PC-3 (cell line): ENCODE measurements at regions not wholly inside any gene's neighbourhood (a gene's known extent, or its start where the extent isn't known, plus 50 kb on each side); places are given as distances from the start of the nearest gene placed in this dataset.
A peak's percentile ranks its signal among the peaks of the same experiment; 100 is the strongest.

ENCODE experiments used
- ATAC-seq: fragments of 200-7000 bp; cut with Tn5 transposase; 2 replicates; pipeline ENCODE4 v1.9.1; 2020; ENCODE audit warnings: mild to moderate bottlenecking, moderate library complexity
- BruUV-seq: library from RNA; stranded (reverse); fragments of 400-500 nt; replicated peaks from 2 replicates; lab custom pipeline; 2021; lab: Mats Ljungman, UMichigan
- CTCF ChIA-PET: fragments of 300-600 bp; sonication (Branson Sonifier 250); formaldehyde crosslinking; loops from one replicate; lab custom pipeline; 2022; ENCODE audit warnings: antibody characterized with exemption; lab: Charles Lee
- POLR2A ChIA-PET: fragments of 300-600 bp; sonication (Branson Sonifier 250); formaldehyde crosslinking; loops from one replicate; lab custom pipeline; 2022; ENCODE audit warnings: antibody characterized with exemption; ENCODE audit not compliant: unreplicated experiment; lab: Charles Lee
- DNase-seq: peaks from one replicate; pipeline ENCODE4 v3.0.0-alpha.2; 2015
- H2AFZ ChIP-seq: fragments of 300-600 bp; sonication (generic); 2 replicates; pipeline ENCODE4 v1.6.0; 2016; ENCODE audit warnings: antibody characterized with exemption, low read length
- H3F3A ChIP-seq: fragments of 300-600 bp; sonication (generic); one replicate; pipeline ENCODE4 v1.6.0; 2017; ENCODE audit warnings: antibody characterized with exemption, low read length, control low read depth, mild to moderate bottlenecking; ENCODE audit not compliant: unreplicated experiment
- H3K27ac ChIP-seq: fragments of 300-600 bp; sonication (generic); 2 replicates; pipeline ENCODE4 v1.5.1; 2016; ENCODE audit warnings: mild to moderate bottlenecking, low read length
- H3K27me3 ChIP-seq: fragments of 300-600 bp; sonication (generic); 2 replicates; pipeline ENCODE4 v1.6.1; 2016; ENCODE audit warnings: low read length, mixed read lengths
- H3K36me3 ChIP-seq: fragments of 300-600 bp; sonication (generic); 2 replicates; pipeline ENCODE4 v1.6.1; 2016; ENCODE audit warnings: low read depth, mixed run types, low read length, mixed read lengths
- H3K4me1 ChIP-seq: fragments of 300-600 bp; sonication (generic); 2 replicates; pipeline ENCODE4 v1.5.1; 2016; ENCODE audit warnings: low read length; ENCODE audit not compliant: insufficient read depth
- H3K4me2 ChIP-seq: fragments of 300-600 bp; sonication (generic); 2 replicates; pipeline ENCODE4 v1.6.0; 2016; ENCODE audit warnings: low read length
- H3K4me3 ChIP-seq: fragments of 300-600 bp; sonication (generic); 2 replicates; pipeline ENCODE4 v1.5.1; 2016; ENCODE audit warnings: mild to moderate bottlenecking, low read length, mixed read lengths
- H3K79me2 ChIP-seq: fragments of 300-600 bp; sonication (generic); 2 replicates; pipeline ENCODE4 v1.6.1; 2017; ENCODE audit warnings: low read length, mixed read lengths
- H3K9ac ChIP-seq: fragments of 300-600 bp; sonication (generic); 2 replicates; pipeline ENCODE4 v1.6.0; 2016; ENCODE audit warnings: mild to moderate bottlenecking, low read length
- H3K9me2 ChIP-seq: fragments of 300-600 bp; sonication (generic); replicated peaks from 2 replicates; pipeline ENCODE4 v1.6.1; 2016; ENCODE audit warnings: mixed run types, low read length, mixed read lengths
- H3K9me3 ChIP-seq: fragments of 300-600 bp; sonication (generic); 2 replicates; pipeline ENCODE4 v1.6.1; 2016; ENCODE audit warnings: low read length, mixed read lengths
- H4K20me1 ChIP-seq: fragments of 300-600 bp; sonication (generic); 2 replicates; pipeline ENCODE4 v1.6.1; 2016; ENCODE audit warnings: low read length, mixed read lengths
- EZH2 ChIP-seq: fragments of 300-600 bp; sonication (generic); IDR thresholded peaks from one replicate; pipeline ENCODE4 v1.6.1; 2017; ENCODE audit warnings: antibody characterized with exemption, mild to moderate bottlenecking, low read length; ENCODE audit not compliant: unreplicated experiment
- EZH2phosphoT487 ChIP-seq: fragments of 300-600 bp; sonication (generic); IDR thresholded peaks from 2 replicates; pipeline ENCODE4 v1.6.1; 2018; ENCODE audit warnings: mild to moderate bottlenecking, antibody characterized with exemption, low read length, borderline replicate concordance
- intact Hi-C: fragments of 100-400 bp; cut with micrococcal nuclease; formaldehyde crosslinking; loops from 2 replicates; pipeline ENCODE4 v1.9.0; 2023
- TF ChIP-seq, protein P1 (sequence below): fragments of 300-600 bp; sonication (generic); conservative IDR thresholded peaks from 2 replicates; pipeline ENCODE4 v1.5.1; 2017; ENCODE audit warnings: antibody characterized with exemption, low read depth, mild to moderate bottlenecking, low read length

DNA sequence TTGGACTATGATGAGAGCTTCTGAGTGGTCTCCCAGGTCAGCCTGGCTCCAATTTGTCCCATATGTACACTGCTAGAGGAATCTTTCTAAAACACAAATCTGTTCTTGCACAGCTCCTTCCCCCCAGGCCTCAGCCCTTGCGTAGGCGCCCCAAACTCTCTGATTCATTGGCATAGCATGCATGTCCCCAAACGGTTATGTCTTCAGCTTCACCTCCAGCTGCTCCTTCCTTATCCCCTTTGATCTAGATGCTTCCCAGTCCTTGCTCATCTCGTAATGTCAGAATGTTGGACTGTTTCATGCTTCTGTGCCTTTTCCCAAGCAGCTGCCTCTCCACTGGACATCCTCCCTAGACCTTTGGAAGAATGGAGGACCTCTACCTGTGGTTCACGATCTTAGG is 60.1 kb upstream of the BASP1 start:
- H3K79me2 ChIP-seq, result no peaks in the 10 kb centered on the region
- H3K4me1 ChIP-seq, result peaks cover 30% of the 10 kb centered on the region
- no peaks in the 10 kb centered on the region for H3K36me3 ChIP-seq
- TF ChIP-seq EZH2phosphoT487 (no peak), EZH2 (no peak)
- TF ChIP-seq, protein P1, sequence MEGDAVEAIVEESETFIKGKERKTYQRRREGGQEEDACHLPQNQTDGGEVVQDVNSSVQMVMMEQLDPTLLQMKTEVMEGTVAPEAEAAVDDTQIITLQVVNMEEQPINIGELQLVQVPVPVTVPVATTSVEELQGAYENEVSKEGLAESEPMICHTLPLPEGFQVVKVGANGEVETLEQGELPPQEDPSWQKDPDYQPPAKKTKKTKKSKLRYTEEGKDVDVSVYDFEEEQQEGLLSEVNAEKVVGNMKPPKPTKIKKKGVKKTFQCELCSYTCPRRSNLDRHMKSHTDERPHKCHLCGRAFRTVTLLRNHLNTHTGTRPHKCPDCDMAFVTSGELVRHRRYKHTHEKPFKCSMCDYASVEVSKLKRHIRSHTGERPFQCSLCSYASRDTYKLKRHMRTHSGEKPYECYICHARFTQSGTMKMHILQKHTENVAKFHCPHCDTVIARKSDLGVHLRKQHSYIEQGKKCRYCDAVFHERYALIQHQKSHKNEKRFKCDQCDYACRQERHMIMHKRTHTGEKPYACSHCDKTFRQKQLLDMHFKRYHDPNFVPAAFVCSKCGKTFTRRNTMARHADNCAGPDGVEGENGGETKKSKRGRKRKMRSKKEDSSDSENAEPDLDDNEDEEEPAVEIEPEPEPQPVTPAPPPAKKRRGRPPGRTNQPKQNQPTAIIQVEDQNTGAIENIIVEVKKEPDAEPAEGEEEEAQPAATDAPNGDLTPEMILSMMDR, result no peak
- ATAC-seq (no peak), DNase-seq (no peak)
- POLR2A ChIA-PET, result no interaction called here
- no TSS peak for BruUV-seq
- no peaks in the 10 kb centered on the region for H3K9me3 ChIP-seq
- intact Hi-C loops, result no loop called here
- CTCF ChIA-PET, result interaction anchor here (0.5 kb wide), 1 partner anchor 90 kb away, joined by 5 read pairs; no protein-coding TSS in a partner anchor
- no peak overlapping the region for H3K4me3 ChIP-seq
- no peak overlapping the region for H3K4me2 ChIP-seq
- no peak overlapping the region for H2AFZ ChIP-seq
- H3F3A ChIP-seq, result no peaks in the 10 kb centered on the region
- no peaks in the 10 kb centered on the region for H3K9me2 ChIP-seq
- H4K20me1 ChIP-seq, result no peaks in the 10 kb centered on the region
- no peak overlapping the region for H3K27ac ChIP-seq
- no peak overlapping the region for H3K9ac ChIP-seq
- H3K27me3 ChIP-seq, result no peaks in the 10 kb centered on the region

DNA sequence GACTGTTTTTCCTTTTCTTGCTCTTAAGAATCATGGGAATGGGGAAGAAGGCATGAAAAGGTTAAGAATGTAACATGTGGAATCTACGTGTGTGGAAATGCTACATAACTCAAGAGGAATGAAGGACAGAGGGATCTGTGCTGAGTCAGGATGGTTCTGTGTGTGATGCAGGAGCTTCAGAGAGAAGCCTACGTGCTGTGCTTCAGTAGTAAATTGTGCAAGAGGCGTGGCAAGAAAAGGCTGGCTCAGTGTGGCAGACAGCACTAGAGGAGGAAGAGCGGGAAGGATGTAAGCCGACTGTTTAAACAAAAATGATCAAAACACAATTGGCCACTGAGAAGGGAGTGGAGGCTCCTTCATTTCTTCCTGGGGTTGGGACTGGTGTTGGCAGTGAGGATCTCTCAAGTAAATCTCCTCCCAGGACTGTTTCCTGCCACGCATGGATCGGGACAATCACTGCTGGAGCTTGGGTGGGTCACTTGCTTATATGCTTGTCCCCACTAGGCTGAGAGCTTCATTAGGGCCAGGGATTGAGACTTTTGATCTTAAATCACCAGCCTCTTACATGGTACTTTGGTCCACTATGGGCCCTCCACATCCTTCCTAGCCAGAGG is 59.4 kb upstream of the BASP1 start:
- Histone ChIP-seq H3K4me1 (peaks cover 30% of the 10 kb centered on the region), H3K36me3 (no peaks in the 10 kb centered on the region), H2AFZ (no peak overlapping the region), H4K20me1 (no peaks in the 10 kb centered on the region), H3K27ac (no peak overlapping the region), H3K4me2 (no peak overlapping the region), H3K4me3 (no peak overlapping the region), H3K9ac (no peak overlapping the region), H3K79me2 (no peaks in the 10 kb centered on the region), H3K9me3 (no peaks in the 10 kb centered on the region), H3K9me2 (no peaks in the 10 kb centered on the region), H3F3A (no peaks in the 10 kb centered on the region), H3K27me3 (no peaks in the 10 kb centered on the region)
- ATAC-seq (no peak), DNase-seq (peak; percentile 35)
- ChIA-PET POLR2A (no interaction called here), CTCF (no interaction called here)
- no TSS peak for BruUV-seq
- no peak for TF ChIP-seq EZH2
- no peak for TF ChIP-seq EZH2phosphoT487
- TF ChIP-seq, protein P1, result no peak
- intact Hi-C loops, result no loop called here

GRCh38 chr5:17160756-17161040 is 56.7 kb upstream of the BASP1 start:
- no peak for ATAC-seq
- Histone ChIP-seq H3K9ac (no peak overlapping the region), H3K27ac (no peak overlapping the region), H3K79me2 (no peaks in the 10 kb centered on the region), H3F3A (no peaks in the 10 kb centered on the region), H3K36me3 (no peaks in the 10 kb centered on the region), H3K4me1 (peaks cover 12% of the 10 kb centered on the region), H2AFZ (no peak overlapping the region), H3K4me3 (no peak overlapping the region), H4K20me1 (no peaks in the 10 kb centered on the region), H3K9me3 (no peaks in the 10 kb centered on the region), H3K27me3 (no peaks in the 10 kb centered on the region), H3K9me2 (no peaks in the 10 kb centered on the region), H3K4me2 (no peak overlapping the region)
- TF ChIP-seq EZH2phosphoT487 (no peak), EZH2 (no peak)
- TF ChIP-seq, protein P1, result no peak
- BruUV-seq, result no TSS peak
- no peak for DNase-seq
- intact Hi-C loops, result no loop called here
- ChIA-PET CTCF (no interaction called here), POLR2A (no interaction called here)
